ENCODE measurements at regions not wholly inside any gene's neighbourhood (a gene's known extent, or its start where the extent isn't known, plus 50 kb on each side); places are given as distances from the start of the nearest gene placed in this dataset.

DNA sequence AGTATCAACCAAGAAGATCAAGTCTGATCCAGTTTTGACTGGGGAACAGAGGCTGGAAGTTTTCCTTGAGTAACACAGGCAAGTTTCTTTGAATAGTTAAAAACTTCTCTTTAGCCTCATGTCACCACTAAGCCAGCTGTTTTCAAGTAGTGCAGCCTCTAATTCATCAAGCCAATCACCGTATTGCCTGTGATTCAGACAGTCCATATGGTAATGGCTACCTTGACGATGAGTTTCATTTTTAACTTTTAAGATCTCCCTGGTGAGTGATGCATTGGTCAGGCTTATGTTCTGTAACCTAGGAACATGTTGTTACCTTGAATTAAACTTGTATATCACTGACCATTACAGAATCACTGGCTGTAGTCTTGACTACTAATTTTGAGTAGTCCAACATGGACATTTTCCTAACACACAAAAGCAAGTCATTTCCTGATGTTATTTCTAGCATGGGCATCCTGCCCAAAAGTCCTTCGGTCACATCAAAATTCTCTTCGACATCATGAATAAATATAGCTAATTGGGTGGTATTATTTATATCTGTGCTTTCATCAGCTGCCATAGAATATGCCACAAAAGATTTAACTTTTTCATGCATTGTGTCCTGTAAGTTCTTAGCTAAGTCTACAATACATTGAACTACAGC, 238.8 kb upstream of the GCFC2 start:
- TF ChIP-seq, protein P1, sequence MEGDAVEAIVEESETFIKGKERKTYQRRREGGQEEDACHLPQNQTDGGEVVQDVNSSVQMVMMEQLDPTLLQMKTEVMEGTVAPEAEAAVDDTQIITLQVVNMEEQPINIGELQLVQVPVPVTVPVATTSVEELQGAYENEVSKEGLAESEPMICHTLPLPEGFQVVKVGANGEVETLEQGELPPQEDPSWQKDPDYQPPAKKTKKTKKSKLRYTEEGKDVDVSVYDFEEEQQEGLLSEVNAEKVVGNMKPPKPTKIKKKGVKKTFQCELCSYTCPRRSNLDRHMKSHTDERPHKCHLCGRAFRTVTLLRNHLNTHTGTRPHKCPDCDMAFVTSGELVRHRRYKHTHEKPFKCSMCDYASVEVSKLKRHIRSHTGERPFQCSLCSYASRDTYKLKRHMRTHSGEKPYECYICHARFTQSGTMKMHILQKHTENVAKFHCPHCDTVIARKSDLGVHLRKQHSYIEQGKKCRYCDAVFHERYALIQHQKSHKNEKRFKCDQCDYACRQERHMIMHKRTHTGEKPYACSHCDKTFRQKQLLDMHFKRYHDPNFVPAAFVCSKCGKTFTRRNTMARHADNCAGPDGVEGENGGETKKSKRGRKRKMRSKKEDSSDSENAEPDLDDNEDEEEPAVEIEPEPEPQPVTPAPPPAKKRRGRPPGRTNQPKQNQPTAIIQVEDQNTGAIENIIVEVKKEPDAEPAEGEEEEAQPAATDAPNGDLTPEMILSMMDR (IDR thresholded peaks at IDR 0.05; ENCODE audit: extremely low read depth in 1 of 2, insufficient read depth in 1 of 2, low read depth in 1 of 2, low read length in 2 of 2): no peak
- TF ChIP-seq POLR2A (IDR thresholded peaks at IDR 0.05; ENCODE audit: low read depth, low read length) (no peak), EZH2 (IDR thresholded peaks at IDR 0.05; ENCODE audit: borderline replicate concordance, low read depth, low read length, severe bottlenecking) (no peak), JUN (IDR thresholded peaks at IDR 0.05; ENCODE audit: borderline replicate concordance, insufficient read depth, insufficient read length, low read depth) (no peak), GATA2 (IDR thresholded peaks at IDR 0.05; ENCODE audit: insufficient read depth, insufficient read length, low read depth, low read length) (no peak), FOS (IDR thresholded peaks at IDR 0.05; ENCODE audit: borderline replicate concordance, insufficient read depth, low read length) (no peak), POLR2AphosphoS5 (IDR thresholded peaks at IDR 0.05; ENCODE audit: insufficient read depth, low read depth, low read length) (no peak)
- TF ChIP-seq, protein P2, sequence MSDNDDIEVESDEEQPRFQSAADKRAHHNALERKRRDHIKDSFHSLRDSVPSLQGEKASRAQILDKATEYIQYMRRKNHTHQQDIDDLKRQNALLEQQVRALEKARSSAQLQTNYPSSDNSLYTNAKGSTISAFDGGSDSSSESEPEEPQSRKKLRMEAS (IDR thresholded peaks at IDR 0.05; ENCODE audit: insufficient read depth, insufficient read length): no peak

Data from endothelial cell of umbilical vein (primary cell).